Peyer's patch (tissue), 4 donors: ENCODE measurements at regions not wholly inside any gene's neighbourhood (a gene's known extent, or its start where the extent isn't known, plus 50 kb on each side); places are given as distances from the start of the nearest gene placed in this dataset.

Source experiments
- POLR2A ChIP-seq, 2 donors: fragments of 450-650 bp; IDR thresholded peaks; one replicate each; pipeline ENCODE4 v1.5.1; 2017; ENCODE audit warnings: antibody characterized with exemption in 2 of 2, mild to moderate bottlenecking in 2 of 2, moderate library complexity in 2 of 2
- TF ChIP-seq, protein P1 (sequence below), 6 experiments: fragments of 450-650 bp in 4 of 6; fragments of 200-600 bp in 2 of 6; sonication (generic) in 1 of 6; IDR thresholded peaks; one replicate each; pipeline ENCODE4 v1.5.1; 2017 to 2019; ENCODE audit warnings: antibody characterized with exemption in 6 of 6, mild to moderate bottlenecking in 3 of 6, moderate library complexity in 1 of 6

- TF ChIP-seq, protein P1, sequence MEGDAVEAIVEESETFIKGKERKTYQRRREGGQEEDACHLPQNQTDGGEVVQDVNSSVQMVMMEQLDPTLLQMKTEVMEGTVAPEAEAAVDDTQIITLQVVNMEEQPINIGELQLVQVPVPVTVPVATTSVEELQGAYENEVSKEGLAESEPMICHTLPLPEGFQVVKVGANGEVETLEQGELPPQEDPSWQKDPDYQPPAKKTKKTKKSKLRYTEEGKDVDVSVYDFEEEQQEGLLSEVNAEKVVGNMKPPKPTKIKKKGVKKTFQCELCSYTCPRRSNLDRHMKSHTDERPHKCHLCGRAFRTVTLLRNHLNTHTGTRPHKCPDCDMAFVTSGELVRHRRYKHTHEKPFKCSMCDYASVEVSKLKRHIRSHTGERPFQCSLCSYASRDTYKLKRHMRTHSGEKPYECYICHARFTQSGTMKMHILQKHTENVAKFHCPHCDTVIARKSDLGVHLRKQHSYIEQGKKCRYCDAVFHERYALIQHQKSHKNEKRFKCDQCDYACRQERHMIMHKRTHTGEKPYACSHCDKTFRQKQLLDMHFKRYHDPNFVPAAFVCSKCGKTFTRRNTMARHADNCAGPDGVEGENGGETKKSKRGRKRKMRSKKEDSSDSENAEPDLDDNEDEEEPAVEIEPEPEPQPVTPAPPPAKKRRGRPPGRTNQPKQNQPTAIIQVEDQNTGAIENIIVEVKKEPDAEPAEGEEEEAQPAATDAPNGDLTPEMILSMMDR (IDR thresholded peaks at IDR 0.05), result no peak
- TF ChIP-seq POLR2A (IDR thresholded peaks at IDR 0.05), result no peak
These were observed 72.1 kb upstream of the NANOS1 start for GRCh38 chr10:118957443-118957825.
